ENCODE measurements at regions not wholly inside any gene's neighbourhood (a gene's known extent, or its start where the extent isn't known, plus 50 kb on each side); places are given as distances from the start of the nearest gene placed in this dataset.

GRCh38 chr21:43354666-43355065 is 72.3 kb downstream of the SIK1 start:
- Histone ChIP-seq H3K9ac (ENCODE audit: low read length) (no peak overlapping the region), H3K36me3 (ENCODE audit: control insufficient read depth, insufficient read depth, low read length) (no peaks in the 10 kb centered on the region), H3K27me3 (ENCODE audit: control insufficient read depth, insufficient read depth, low read length) (no peaks in the 10 kb centered on the region), H3K4me3 (ENCODE audit: low read length) (no peak overlapping the region), H3K9me3 (ENCODE audit: control insufficient read depth, low read length) (no peaks in the 10 kb centered on the region), H3K4me1 (ENCODE audit: control insufficient read depth, insufficient read depth, low read length) (peaks cover 5% of the 10 kb centered on the region)

- Histone ChIP-seq H3K9me3 (ENCODE audit: control insufficient read depth, low read length) (no peaks in the 10 kb centered on the region), H3K4me1 (ENCODE audit: control insufficient read depth, insufficient read depth, low read length) (peaks cover 5% of the 10 kb centered on the region), H3K27me3 (ENCODE audit: control insufficient read depth, insufficient read depth, low read length) (no peaks in the 10 kb centered on the region), H3K9ac (ENCODE audit: low read length) (no peak overlapping the region), H3K4me3 (ENCODE audit: low read length) (no peak overlapping the region), H3K36me3 (ENCODE audit: control insufficient read depth, insufficient read depth, low read length) (no peaks in the 10 kb centered on the region)
These were observed 72.9 kb downstream of the SIK1 start for GRCh38 chr21:43354026-43354420.

- Histone ChIP-seq H3K4me1 (ENCODE audit: control insufficient read depth, insufficient read depth, low read length) (peaks cover 5% of the 10 kb centered on the region), H3K36me3 (ENCODE audit: control insufficient read depth, insufficient read depth, low read length) (no peaks in the 10 kb centered on the region), H3K9me3 (ENCODE audit: control insufficient read depth, low read length) (no peaks in the 10 kb centered on the region), H3K27me3 (ENCODE audit: control insufficient read depth, insufficient read depth, low read length) (no peaks in the 10 kb centered on the region), H3K9ac (ENCODE audit: low read length) (no peak overlapping the region), H3K4me3 (ENCODE audit: low read length) (no peak overlapping the region)
These were observed 73.5 kb downstream of the SIK1 start for GRCh38 chr21:43353282-43354025.

- no peaks in the 10 kb centered on the region for H3K36me3 ChIP-seq (ENCODE audit: control insufficient read depth, insufficient read depth, low read length)
- H3K27me3 ChIP-seq (ENCODE audit: control insufficient read depth, insufficient read depth, low read length) = no peaks in the 10 kb centered on the region
- H3K9ac ChIP-seq (ENCODE audit: low read length) = no peak overlapping the region
- no peak overlapping the region for H3K4me3 ChIP-seq (ENCODE audit: low read length)
- no peaks in the 10 kb centered on the region for H3K9me3 ChIP-seq (ENCODE audit: control insufficient read depth, low read length)
- H3K4me1 ChIP-seq (ENCODE audit: control insufficient read depth, insufficient read depth, low read length) = peaks cover 8% of the 10 kb centered on the region
These were observed 74.2 kb downstream of the SIK1 start for GRCh38 chr21:43352568-43353281.

- Histone ChIP-seq H3K4me1 (ENCODE audit: control insufficient read depth, insufficient read depth, low read length) (peaks cover 8% of the 10 kb centered on the region), H3K9ac (ENCODE audit: low read length) (no peak overlapping the region), H3K27me3 (ENCODE audit: control insufficient read depth, insufficient read depth, low read length) (no peaks in the 10 kb centered on the region), H3K36me3 (ENCODE audit: control insufficient read depth, insufficient read depth, low read length) (no peaks in the 10 kb centered on the region), H3K9me3 (ENCODE audit: control insufficient read depth, low read length) (no peaks in the 10 kb centered on the region), H3K4me3 (ENCODE audit: low read length) (no peak overlapping the region)
These were observed 74.8 kb downstream of the SIK1 start for GRCh38 chr21:43352154-43352537.

GRCh38 chr21:43351501-43352153 is 75.3 kb downstream of the SIK1 start:
- Histone ChIP-seq H3K27me3 (ENCODE audit: control insufficient read depth, insufficient read depth, low read length) (no peaks in the 10 kb centered on the region), H3K9me3 (ENCODE audit: control insufficient read depth, low read length) (no peaks in the 10 kb centered on the region), H3K4me1 (ENCODE audit: control insufficient read depth, insufficient read depth, low read length) (peaks cover 8% of the 10 kb centered on the region), H3K4me3 (ENCODE audit: low read length) (no peak overlapping the region), H3K36me3 (ENCODE audit: control insufficient read depth, insufficient read depth, low read length) (no peaks in the 10 kb centered on the region), H3K9ac (ENCODE audit: low read length) (no peak overlapping the region)

- Histone ChIP-seq H3K9me3 (ENCODE audit: control insufficient read depth, low read length) (no peaks in the 10 kb centered on the region), H3K9ac (ENCODE audit: low read length) (no peak overlapping the region), H3K4me3 (ENCODE audit: low read length) (no peak overlapping the region), H3K27me3 (ENCODE audit: control insufficient read depth, insufficient read depth, low read length) (no peaks in the 10 kb centered on the region), H3K36me3 (ENCODE audit: control insufficient read depth, insufficient read depth, low read length) (no peaks in the 10 kb centered on the region), H3K4me1 (ENCODE audit: control insufficient read depth, insufficient read depth, low read length) (peaks cover 17% of the 10 kb centered on the region)
These were observed 77.3 kb downstream of the SIK1 start for GRCh38 chr21:43349644-43350043.

GRCh38 chr21:43348801-43349261 is 78.1 kb downstream of the SIK1 start:
- Histone ChIP-seq H3K36me3 (ENCODE audit: control insufficient read depth, insufficient read depth, low read length) (no peaks in the 10 kb centered on the region), H3K4me1 (ENCODE audit: control insufficient read depth, insufficient read depth, low read length) (peaks cover 25% of the 10 kb centered on the region), H3K27me3 (ENCODE audit: control insufficient read depth, insufficient read depth, low read length) (no peaks in the 10 kb centered on the region), H3K9me3 (ENCODE audit: control insufficient read depth, low read length) (no peaks in the 10 kb centered on the region), H3K9ac (ENCODE audit: low read length) (no peak overlapping the region), H3K4me3 (ENCODE audit: low read length) (no peak overlapping the region)

GRCh38 chr21:43348170-43348766 is 78.7 kb downstream of the SIK1 start:
- no peak overlapping the region for H3K9ac ChIP-seq (ENCODE audit: low read length)
- H3K36me3 ChIP-seq (ENCODE audit: control insufficient read depth, insufficient read depth, low read length) = no peaks in the 10 kb centered on the region
- no peaks in the 10 kb centered on the region for H3K9me3 ChIP-seq (ENCODE audit: control insufficient read depth, low read length)
- peaks cover 31% of the 10 kb centered on the region for H3K4me1 ChIP-seq (ENCODE audit: control insufficient read depth, insufficient read depth, low read length)
- no peaks in the 10 kb centered on the region for H3K27me3 ChIP-seq (ENCODE audit: control insufficient read depth, insufficient read depth, low read length)
- no peak overlapping the region for H3K4me3 ChIP-seq (ENCODE audit: low read length)

- Histone ChIP-seq H3K4me1 (ENCODE audit: control insufficient read depth, insufficient read depth, low read length) (peaks cover 37% of the 10 kb centered on the region), H3K9me3 (ENCODE audit: control insufficient read depth, low read length) (no peaks in the 10 kb centered on the region), H3K36me3 (ENCODE audit: control insufficient read depth, insufficient read depth, low read length) (no peaks in the 10 kb centered on the region), H3K27me3 (ENCODE audit: control insufficient read depth, insufficient read depth, low read length) (no peaks in the 10 kb centered on the region), H3K9ac (ENCODE audit: low read length) (no peak overlapping the region), H3K4me3 (ENCODE audit: low read length) (no peak overlapping the region)
These were observed 79.3 kb downstream of the SIK1 start for GRCh38 chr21:43347461-43348169.

GRCh38 chr21:43346551-43346950 is 80.4 kb downstream of the SIK1 start:
- H3K27me3 ChIP-seq (ENCODE audit: control insufficient read depth, insufficient read depth, low read length) = no peaks in the 10 kb centered on the region
- H3K36me3 ChIP-seq (ENCODE audit: control insufficient read depth, insufficient read depth, low read length) = no peaks in the 10 kb centered on the region
- H3K9me3 ChIP-seq (ENCODE audit: control insufficient read depth, low read length) = no peaks in the 10 kb centered on the region
- H3K4me1 ChIP-seq (ENCODE audit: control insufficient read depth, insufficient read depth, low read length) = peaks cover 44% of the 10 kb centered on the region
- no peak overlapping the region for H3K9ac ChIP-seq (ENCODE audit: low read length)
- H3K4me3 ChIP-seq (ENCODE audit: low read length) = no peak overlapping the region

Measured in mucosa of stomach (tissue), 1 donor.